ENCODE measurements at regions not wholly inside any gene's neighbourhood (a gene's known extent, or its start where the extent isn't known, plus 50 kb on each side); places are given as distances from the start of the nearest gene placed in this dataset.

- Histone ChIP-seq H3K4me2 (ENCODE audit: insufficient read depth, insufficient read length, low read length) (no peak overlapping the region), H4K8ac (replicated peaks; ENCODE audit: insufficient read length, low read depth, low read length) (no peak overlapping the region), H4K5ac (ENCODE audit: insufficient read length, low read depth, low read length) (no peak overlapping the region), H3K27me3 (ENCODE audit: insufficient read depth, low read length) (no peaks in the 10 kb centered on the region), H2AK5ac (ENCODE audit: insufficient read length, low read length) (no peak overlapping the region), H2BK120ac (ENCODE audit: low read depth, low read length, poor library complexity, severe bottlenecking) (no peak overlapping the region), H3K79me2 (ENCODE audit: insufficient read depth, low read length) (no peaks in the 10 kb centered on the region), H3K18ac (ENCODE audit: insufficient read length, low read depth, low read length) (no peak overlapping the region), H3K9me3 (ENCODE audit: control insufficient read depth, low read depth, low read length) (no peaks in the 10 kb centered on the region), H3K14ac (ENCODE audit: insufficient read depth, low read length) (no peak overlapping the region), H3K9ac (ENCODE audit: extremely low read depth, insufficient read length, low read length) (no peak overlapping the region), H2AFZ (ENCODE audit: low read length) (no peak overlapping the region), H2BK20ac (ENCODE audit: low read depth, low read length, poor library complexity, severe bottlenecking) (no peak overlapping the region), H4K91ac (ENCODE audit: insufficient read length, low read depth, low read length) (no peak overlapping the region), H2BK5ac (ENCODE audit: insufficient read length, low read length) (no peak overlapping the region), H3K56ac (ENCODE audit: insufficient read length, low read depth, low read length) (no peak overlapping the region), H3K23ac (ENCODE audit: insufficient read length, low read depth, low read length) (no peak overlapping the region), H3K4me1 (ENCODE audit: insufficient read depth, low read length) (peaks cover under 1% of the 10 kb centered on the region; the same call in 1 of the 2 replicates), H2BK15ac (ENCODE audit: low read depth, low read length) (no peak overlapping the region), H3K4ac (ENCODE audit: low read depth, low read length) (no peak overlapping the region), H3K27ac (ENCODE audit: insufficient read length, low read depth, low read length) (no peak overlapping the region), H2BK12ac (ENCODE audit: insufficient read length, low read depth, low read length) (no peak overlapping the region), H4K20me1 (ENCODE audit: control insufficient read depth, insufficient read depth, insufficient read length) (no peaks in the 10 kb centered on the region), H3K23me2 (ENCODE audit: insufficient read length, low read depth, low read length, poor library complexity, severe bottlenecking) (no peaks in the 10 kb centered on the region), H3T11ph (ENCODE audit: low read length) (no peak overlapping the region), H3K79me1 (ENCODE audit: insufficient read depth, low read depth, low read length, poor library complexity, severe bottlenecking) (no peaks in the 10 kb centered on the region)
- Mint-ChIP-seq H3K4me1 (peaks cover 0 to 6% of the 10 kb centered on the region in 2 experiments; a peak in 2 of 4 replicates), H3K9me3 (peaks cover 0 to 3% of the 10 kb centered on the region in 2 experiments; a peak in 1 of 5 replicates), H3K27ac (no peak overlapping the region), H3K36me3 (ENCODE audit: insufficient read depth in 1 of 3, low read depth in 3 of 3) (no peaks in the 10 kb centered on the region), H3K27me3 (ENCODE audit: low read depth) (peaks cover 27% of the 10 kb centered on the region), H3K4me3 (no peak overlapping the region)
- TF ChIP-seq, protein P1, sequence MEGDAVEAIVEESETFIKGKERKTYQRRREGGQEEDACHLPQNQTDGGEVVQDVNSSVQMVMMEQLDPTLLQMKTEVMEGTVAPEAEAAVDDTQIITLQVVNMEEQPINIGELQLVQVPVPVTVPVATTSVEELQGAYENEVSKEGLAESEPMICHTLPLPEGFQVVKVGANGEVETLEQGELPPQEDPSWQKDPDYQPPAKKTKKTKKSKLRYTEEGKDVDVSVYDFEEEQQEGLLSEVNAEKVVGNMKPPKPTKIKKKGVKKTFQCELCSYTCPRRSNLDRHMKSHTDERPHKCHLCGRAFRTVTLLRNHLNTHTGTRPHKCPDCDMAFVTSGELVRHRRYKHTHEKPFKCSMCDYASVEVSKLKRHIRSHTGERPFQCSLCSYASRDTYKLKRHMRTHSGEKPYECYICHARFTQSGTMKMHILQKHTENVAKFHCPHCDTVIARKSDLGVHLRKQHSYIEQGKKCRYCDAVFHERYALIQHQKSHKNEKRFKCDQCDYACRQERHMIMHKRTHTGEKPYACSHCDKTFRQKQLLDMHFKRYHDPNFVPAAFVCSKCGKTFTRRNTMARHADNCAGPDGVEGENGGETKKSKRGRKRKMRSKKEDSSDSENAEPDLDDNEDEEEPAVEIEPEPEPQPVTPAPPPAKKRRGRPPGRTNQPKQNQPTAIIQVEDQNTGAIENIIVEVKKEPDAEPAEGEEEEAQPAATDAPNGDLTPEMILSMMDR (conservative IDR thresholded peaks at IDR 0.05), result no peak
- no peak for DNase-seq
- no CpG with 5 or more reads among the region's 7 CpGs for WGBS (ENCODE audit: extremely low coverage, insufficient read length, low lambda C conversion rate)
These were observed 323.7 kb downstream of the MIAT start for GRCh38 chr22:26981111-26981510.
